ENCODE measurements at regions not wholly inside any gene's neighbourhood (a gene's known extent, or its start where the extent isn't known, plus 50 kb on each side); places are given as distances from the start of the nearest gene placed in this dataset.

GRCh38 chr6:132144456-132144855 lies 193.3 kb upstream of the CCN2 start:
- TF ChIP-seq POLR2A (IDR thresholded peaks at IDR 0.05) (no peak), CTCF (IDR thresholded peaks at IDR 0.05) (no peak)

All from thyroid gland (tissue), 4 donors.